Choroid plexus epithelial cell (primary cell): ENCODE measurements at regions not wholly inside any gene's neighbourhood (a gene's known extent, or its start where the extent isn't known, plus 50 kb on each side); places are given as distances from the start of the nearest gene placed in this dataset.
A peak's percentile ranks its signal among the peaks of the same experiment; 100 is the strongest.

ENCODE experiments used
- DNase-seq: peaks from one replicate; pipeline ENCODE4 v3.0.0-alpha.2; 2010; ENCODE audit warnings: low read depth
- H3K4me3 ChIP-seq: 2 replicates; pipeline ENCODE4 v1.5.1; 2011; ENCODE audit warnings: low read depth, mild to moderate bottlenecking, control low read depth, low read length, moderate library complexity
- TF ChIP-seq, protein P1 (sequence below): conservative IDR thresholded peaks from 2 replicates; pipeline ENCODE4 v1.5.1; 2011; ENCODE audit warnings: low read depth, mild to moderate bottlenecking, control low read depth, inconsistent platforms, low read length, moderate library complexity

- TF ChIP-seq, protein P1, sequence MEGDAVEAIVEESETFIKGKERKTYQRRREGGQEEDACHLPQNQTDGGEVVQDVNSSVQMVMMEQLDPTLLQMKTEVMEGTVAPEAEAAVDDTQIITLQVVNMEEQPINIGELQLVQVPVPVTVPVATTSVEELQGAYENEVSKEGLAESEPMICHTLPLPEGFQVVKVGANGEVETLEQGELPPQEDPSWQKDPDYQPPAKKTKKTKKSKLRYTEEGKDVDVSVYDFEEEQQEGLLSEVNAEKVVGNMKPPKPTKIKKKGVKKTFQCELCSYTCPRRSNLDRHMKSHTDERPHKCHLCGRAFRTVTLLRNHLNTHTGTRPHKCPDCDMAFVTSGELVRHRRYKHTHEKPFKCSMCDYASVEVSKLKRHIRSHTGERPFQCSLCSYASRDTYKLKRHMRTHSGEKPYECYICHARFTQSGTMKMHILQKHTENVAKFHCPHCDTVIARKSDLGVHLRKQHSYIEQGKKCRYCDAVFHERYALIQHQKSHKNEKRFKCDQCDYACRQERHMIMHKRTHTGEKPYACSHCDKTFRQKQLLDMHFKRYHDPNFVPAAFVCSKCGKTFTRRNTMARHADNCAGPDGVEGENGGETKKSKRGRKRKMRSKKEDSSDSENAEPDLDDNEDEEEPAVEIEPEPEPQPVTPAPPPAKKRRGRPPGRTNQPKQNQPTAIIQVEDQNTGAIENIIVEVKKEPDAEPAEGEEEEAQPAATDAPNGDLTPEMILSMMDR = no peak
These were observed 107.9 kb upstream of the SLC7A1 start for GRCh38 chr13:29703421-29703820.

GRCh38 chr13:29702912-29703351, 107.4 kb upstream of the SLC7A1 start:
- H3K4me3 ChIP-seq = no peak overlapping the region
- DNase-seq = peak; percentile 94
- TF ChIP-seq, protein P1 = peak; percentile 25

More at GRCh38 chr13:29703421-29703820, 107.9 kb upstream of the SLC7A1 start:
- DNase-seq = peak; percentile 63
- H3K4me3 ChIP-seq = no peak overlapping the region

DNA sequence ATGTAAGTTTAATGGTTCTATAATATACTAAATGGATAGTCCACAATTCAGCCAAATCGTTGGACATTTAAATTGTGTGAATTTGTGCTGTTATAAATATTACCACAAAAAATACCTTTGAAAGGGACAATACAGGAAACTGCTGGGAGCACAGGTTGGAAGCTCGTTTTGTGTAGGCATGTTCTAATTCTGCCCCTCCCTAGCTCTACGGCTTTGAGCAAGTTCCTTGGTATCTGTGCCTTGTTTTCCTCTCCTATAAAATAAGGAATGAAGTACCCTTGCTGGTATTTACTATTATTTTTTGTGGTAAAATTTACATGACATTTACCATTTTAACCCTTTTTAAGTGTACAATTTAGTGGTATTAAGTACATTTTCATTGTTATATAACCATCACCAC, 102.6 kb upstream of the SLC7A1 start:
- DNase-seq = no peak
- TF ChIP-seq, protein P1 = no peak
- H3K4me3 ChIP-seq = no peak overlapping the region

DNA sequence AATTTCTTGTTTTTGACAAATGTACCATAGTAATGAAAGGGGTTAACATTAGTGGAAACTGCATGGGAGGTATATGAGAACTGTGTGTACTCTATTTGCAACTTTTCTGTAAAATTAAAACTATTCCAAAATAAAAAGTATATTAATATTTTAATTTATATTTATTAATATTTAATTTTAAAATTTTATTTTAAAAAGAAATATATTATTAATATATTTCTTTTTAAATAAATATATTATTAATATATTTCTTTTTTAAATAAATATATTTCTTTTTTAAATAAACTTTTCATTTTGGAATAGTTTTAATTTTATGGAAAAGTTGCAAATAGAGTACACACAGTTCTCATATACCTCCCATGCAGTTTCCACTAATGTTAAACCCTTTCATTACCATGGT, 101.1 kb upstream of the SLC7A1 start:
- TF ChIP-seq, protein P1 = no peak
- no peak overlapping the region for H3K4me3 ChIP-seq
- no peak for DNase-seq

- no peak for DNase-seq
- TF ChIP-seq, protein P1 = no peak
- no peak overlapping the region for H3K4me3 ChIP-seq
These were observed 97.9 kb upstream of the SLC7A1 start for GRCh38 chr13:29693275-29693945.

DNA sequence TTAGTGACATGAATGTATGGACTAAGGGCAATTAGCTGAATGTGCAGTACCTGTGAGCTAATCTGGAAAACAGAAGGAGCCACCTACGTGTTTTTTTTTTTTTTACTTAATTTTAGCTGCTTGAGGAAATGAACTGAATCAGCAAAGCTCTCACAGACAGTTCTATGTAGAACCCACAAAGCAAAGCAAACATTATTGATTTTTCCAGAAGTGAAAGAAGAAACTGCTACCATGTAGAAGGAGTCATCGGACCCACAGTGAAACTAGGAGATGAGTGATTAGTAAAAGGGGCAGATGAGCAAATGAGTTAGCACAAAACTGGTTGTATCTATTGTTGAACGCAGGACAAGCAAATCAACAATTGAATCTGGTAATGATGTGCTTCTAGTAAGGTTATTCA, 94.1 kb upstream of the SLC7A1 start:
- TF ChIP-seq, protein P1 = no peak
- H3K4me3 ChIP-seq = no peak overlapping the region
- no peak for DNase-seq

GRCh38 chr13:29688193-29688592, 92.7 kb upstream of the SLC7A1 start:
- H3K4me3 ChIP-seq = no peak overlapping the region
- DNase-seq = no peak
- TF ChIP-seq, protein P1 = no peak
